ENCODE measurements at regions not wholly inside any gene's neighbourhood (a gene's known extent, or its start where the extent isn't known, plus 50 kb on each side); places are given as distances from the start of the nearest gene placed in this dataset.

DNA sequence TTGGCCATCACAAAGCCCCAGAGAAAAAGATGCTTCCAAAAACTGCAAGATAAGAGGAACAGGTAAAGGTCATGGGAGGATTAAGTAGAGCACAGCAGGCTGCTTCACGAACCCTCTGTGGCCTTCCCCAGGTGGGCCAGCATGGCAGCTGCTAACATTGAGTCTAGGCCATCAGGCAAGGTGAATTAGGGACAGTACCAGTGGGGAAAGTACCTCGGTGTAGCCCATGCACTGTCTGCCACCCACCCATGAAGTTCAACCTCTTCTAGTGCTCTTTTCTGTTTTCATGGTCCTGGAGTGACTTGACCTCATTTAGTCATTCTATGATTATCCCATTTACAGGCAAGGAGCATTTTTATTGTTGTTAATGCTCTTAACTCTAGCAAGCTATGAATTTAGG is 108.6 kb upstream of the DUSP22 start:
- H3K27me3 ChIP-seq (ENCODE audit: insufficient read depth, poor library complexity, severe bottlenecking) = no peaks in the 10 kb centered on the region
- DNase-seq (ENCODE audit: low read depth in 1 of 2, low spot score in 1 of 2) = no peak
- H3K4me3 ChIP-seq (replicated peaks; ENCODE audit: insufficient read depth, low read length) = no peak overlapping the region
- no peak for TF ChIP-seq CTCF (IDR thresholded peaks at IDR 0.05; ENCODE audit: insufficient read depth, low read length)
- no peak for TF ChIP-seq POLR2AphosphoS5 (IDR thresholded peaks at IDR 0.05; ENCODE audit: low read depth)
- TF ChIP-seq GABPA (IDR thresholded peaks at IDR 0.05; ENCODE audit: low read depth) = no peak
- TF ChIP-seq SPI1 (IDR thresholded peaks at IDR 0.05; ENCODE audit: borderline replicate concordance, low read depth) = no peak
- no peak for TF ChIP-seq REST (IDR thresholded peaks at IDR 0.05; ENCODE audit: insufficient replicate concordance, low read depth)
- no peak overlapping the region for H3K27ac ChIP-seq (replicated peaks)

DNA sequence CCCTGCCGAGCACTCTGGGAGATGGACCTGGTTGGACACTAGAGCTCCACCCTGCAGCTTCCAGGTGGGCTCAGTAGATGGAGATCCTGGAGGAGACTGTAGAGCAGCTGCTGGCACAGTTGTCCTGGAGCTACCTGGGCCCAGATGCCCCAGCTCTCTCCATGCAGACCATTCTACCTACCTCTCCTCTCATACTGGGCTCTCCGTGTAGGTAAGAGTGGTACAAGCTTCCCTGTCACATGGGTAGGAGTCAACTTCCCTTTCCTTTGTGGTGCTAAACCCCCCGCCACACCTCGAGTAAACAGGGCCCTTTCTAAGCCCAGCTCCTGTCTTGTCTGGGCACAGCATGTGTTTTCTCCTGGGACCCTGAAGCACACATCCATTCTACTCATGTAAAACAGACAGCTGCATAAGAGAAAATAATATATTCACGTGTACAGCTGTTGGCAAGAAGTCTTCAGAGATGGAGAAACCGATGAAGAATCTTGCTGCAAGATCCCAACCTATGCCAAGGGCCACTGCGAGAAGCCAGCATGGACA is 108.1 kb upstream of the DUSP22 start:
- no peaks in the 10 kb centered on the region for H3K27me3 ChIP-seq (ENCODE audit: insufficient read depth, poor library complexity, severe bottlenecking)
- H3K4me3 ChIP-seq (replicated peaks; ENCODE audit: insufficient read depth, low read length) = no peak overlapping the region
- no peak for TF ChIP-seq CTCF (IDR thresholded peaks at IDR 0.05; ENCODE audit: insufficient read depth, low read length)
- no peak for TF ChIP-seq SPI1 (IDR thresholded peaks at IDR 0.05; ENCODE audit: borderline replicate concordance, low read depth)
- no peak for TF ChIP-seq GABPA (IDR thresholded peaks at IDR 0.05; ENCODE audit: low read depth)
- no peak for TF ChIP-seq POLR2AphosphoS5 (IDR thresholded peaks at IDR 0.05; ENCODE audit: low read depth)
- TF ChIP-seq REST (IDR thresholded peaks at IDR 0.05; ENCODE audit: insufficient replicate concordance, low read depth) = no peak
- H3K27ac ChIP-seq (replicated peaks) = no peak overlapping the region
- no peak for DNase-seq (ENCODE audit: low read depth in 1 of 2, low spot score in 1 of 2)

- TF ChIP-seq GABPA (IDR thresholded peaks at IDR 0.05; ENCODE audit: low read depth) (no peak), REST (IDR thresholded peaks at IDR 0.05; ENCODE audit: insufficient replicate concordance, low read depth) (no peak), CTCF (IDR thresholded peaks at IDR 0.05; ENCODE audit: insufficient read depth, low read length) (no peak), POLR2AphosphoS5 (IDR thresholded peaks at IDR 0.05; ENCODE audit: low read depth) (no peak), SPI1 (IDR thresholded peaks at IDR 0.05; ENCODE audit: borderline replicate concordance, low read depth) (no peak)
- no peak for DNase-seq (ENCODE audit: low read depth in 1 of 2, low spot score in 1 of 2)
- Histone ChIP-seq H3K4me3 (replicated peaks; ENCODE audit: insufficient read depth, low read length) (no peak overlapping the region), H3K27ac (replicated peaks) (no peak overlapping the region), H3K27me3 (ENCODE audit: insufficient read depth, poor library complexity, severe bottlenecking) (no peaks in the 10 kb centered on the region)
These were observed 105.8 kb upstream of the DUSP22 start for GRCh38 chr6:186340-186965.
